Transverse colon (tissue), 4 donors: ENCODE measurements at regions not wholly inside any gene's neighbourhood (a gene's known extent, or its start where the extent isn't known, plus 50 kb on each side); places are given as distances from the start of the nearest gene placed in this dataset.

Experiments used
- CTCF ChIP-seq, 5 experiments: fragments of 200-600 bp in 3 of 5; fragments of 450-650 bp in 2 of 5; sonication (generic) in 3 of 5; IDR thresholded peaks; 1 replicate in 2 of 5; 2 replicates in 3 of 5; pipeline ENCODE4 v1.5.1; 2016 to 2017; ENCODE audit warnings: antibody characterized with exemption in 5 of 5, inconsistent platforms in 3 of 5, mild to moderate bottlenecking in 2 of 5, moderate library complexity in 1 of 5
- POLR2A ChIP-seq: fragments of 450-650 bp; IDR thresholded peaks from one replicate; pipeline ENCODE4 v1.6.1; 2016; ENCODE audit warnings: antibody characterized with exemption, mild to moderate bottlenecking, moderate library complexity
- POLR2AphosphoS5 ChIP-seq, 3 donors: sonication (generic); formaldehyde crosslinking; IDR thresholded peaks; one replicate each; pipeline ENCODE4 v1.6.1; 2016; ENCODE audit warnings: antibody characterized with exemption in 3 of 3

- TF ChIP-seq POLR2A (no peak), CTCF (IDR thresholded peaks at IDR 0.05) (no peak), POLR2AphosphoS5 (IDR thresholded peaks at IDR 0.05) (no peak)
These were observed 322.6 kb upstream of the MSX2 start for GRCh38 chr5:174401793-174402192.
